HG03045 (cell line): ENCODE measurements at regions not wholly inside any gene's neighbourhood (a gene's known extent, or its start where the extent isn't known, plus 50 kb on each side); places are given as distances from the start of the nearest gene placed in this dataset.
A peak's percentile ranks its signal among the peaks of the same experiment; 100 is the strongest.

ENCODE experiments used
- ATAC-seq: cut with Tn5 transposase; IDR thresholded peaks from one replicate; pipeline ENCODE4 v1.9.1; 2021; ENCODE audit warnings: mild to moderate bottlenecking, moderate library complexity; ENCODE audit not compliant: unreplicated experiment

DNA sequence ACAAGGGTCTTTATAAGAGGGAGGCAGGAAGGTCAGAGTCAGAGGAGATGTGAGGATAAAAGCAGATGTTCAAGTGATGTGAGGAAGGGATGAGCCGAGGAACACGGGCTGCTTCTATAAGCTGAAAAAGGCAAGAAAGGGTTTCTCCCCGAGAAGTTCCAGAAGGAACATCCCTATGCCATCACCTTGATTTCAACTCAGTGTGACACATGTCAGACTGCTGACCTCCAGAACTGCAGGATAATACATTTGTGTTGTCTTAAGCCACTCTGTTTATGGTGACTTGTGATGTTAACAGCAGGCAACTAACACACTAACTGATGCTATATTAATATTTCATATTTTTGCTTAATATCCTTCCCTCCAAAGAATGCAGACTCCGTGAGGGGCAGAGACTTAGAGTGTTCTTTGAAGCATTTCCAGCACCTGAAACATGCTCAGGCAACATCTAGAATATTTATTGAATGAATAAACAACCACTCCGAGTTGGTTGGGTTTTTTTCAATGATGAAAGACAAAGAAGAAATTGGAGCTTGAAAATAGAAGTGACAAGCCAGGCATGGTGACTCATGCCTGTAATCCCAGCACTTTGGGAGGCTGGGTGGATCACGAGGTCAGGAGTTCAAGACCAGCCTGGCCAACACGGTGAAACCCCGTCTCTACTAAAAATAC lies 77.6 kb upstream of the ADRA1B start:
- ATAC-seq, result no peak

DNA sequence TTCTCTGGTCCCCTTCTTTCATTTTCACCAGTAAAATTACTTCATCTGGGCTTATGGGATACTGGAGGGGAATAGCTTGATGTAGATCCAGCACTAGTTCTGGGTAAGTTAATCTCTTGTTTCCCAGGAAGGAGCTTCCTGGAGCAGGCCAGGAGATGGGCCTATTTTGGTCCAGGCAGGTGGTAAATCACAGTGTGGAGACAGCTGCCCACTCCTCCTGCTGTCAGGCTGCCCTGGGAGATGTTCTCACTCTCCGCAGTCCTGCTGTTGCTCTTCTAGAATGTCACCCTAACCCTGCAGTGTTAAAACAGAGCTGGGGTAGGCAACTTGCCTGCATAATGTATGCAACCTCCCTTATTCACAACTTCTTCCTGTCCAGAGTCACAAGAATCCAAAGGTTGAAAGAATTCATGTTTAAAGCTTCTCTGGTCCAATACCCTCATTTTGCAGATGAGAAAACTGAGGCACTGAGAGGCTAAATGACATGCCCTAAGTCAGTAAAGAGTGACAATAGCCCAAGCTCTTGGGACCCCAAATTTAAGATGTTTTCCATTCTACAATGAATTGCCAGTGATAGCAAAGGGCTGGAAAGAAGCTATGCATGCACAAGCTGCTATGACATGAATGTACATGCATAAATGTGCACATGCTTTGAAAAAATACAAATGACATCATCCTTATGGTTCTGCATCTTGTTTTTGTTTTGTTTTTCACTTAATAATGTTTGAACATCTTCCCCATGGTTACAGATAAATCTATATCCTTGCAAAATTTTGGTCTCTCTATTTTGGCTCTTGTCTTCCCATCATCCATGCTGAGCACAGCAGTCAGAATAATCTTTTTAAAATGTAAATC lies 71.8 kb upstream of the ADRA1B start:
- ATAC-seq, result no peak

DNA sequence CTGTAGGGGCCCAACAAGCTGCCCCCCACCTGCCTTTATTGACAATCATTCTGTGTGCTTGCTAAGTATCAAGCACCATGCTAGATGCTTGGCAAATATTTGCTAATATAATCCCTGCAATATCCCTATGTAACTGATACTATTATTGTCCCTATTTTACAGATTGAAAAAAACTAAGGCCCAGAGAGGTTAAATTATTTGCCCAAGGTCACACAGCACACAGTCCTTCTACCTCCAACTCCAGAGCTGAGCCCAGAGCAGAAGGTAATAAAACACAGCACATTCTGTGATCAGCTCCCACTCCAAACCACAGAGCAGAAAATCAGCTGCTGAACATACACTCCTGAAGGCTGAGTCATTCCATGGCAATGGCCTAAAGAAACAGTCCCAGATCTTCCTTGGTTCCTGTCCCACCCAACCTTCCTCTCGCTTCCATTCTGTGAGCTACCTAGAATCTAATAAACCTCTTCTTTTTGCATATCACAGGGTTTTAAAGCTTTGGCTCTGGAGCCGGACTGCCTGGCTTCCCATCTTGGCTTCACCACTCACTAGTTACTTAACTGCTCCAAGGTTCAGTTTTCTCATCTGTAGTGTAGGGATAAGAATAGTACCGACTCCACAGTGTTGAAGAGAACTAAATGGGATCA lies 66.7 kb upstream of the ADRA1B start:
- no peak for ATAC-seq

DNA sequence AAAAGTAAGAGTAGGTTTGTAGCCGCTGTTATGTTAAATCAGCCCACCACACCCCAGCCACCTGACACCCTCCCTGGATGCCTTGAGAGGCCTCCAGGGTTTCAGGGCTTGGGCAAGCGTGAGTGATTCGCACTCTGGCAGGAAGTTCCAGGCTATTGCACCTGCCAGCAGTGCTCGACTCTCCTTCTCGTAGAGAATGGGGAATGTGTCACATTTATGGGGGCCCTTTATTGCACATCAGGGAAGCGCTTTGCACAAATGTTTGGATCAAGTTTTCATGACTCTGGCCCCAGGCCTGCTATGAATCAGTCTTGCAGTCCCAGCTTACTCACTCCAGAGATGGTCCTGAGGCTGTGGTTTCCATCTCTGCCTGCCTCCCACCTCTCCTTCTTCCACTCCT lies 66.1 kb upstream of the ADRA1B start:
- ATAC-seq, result no peak

DNA sequence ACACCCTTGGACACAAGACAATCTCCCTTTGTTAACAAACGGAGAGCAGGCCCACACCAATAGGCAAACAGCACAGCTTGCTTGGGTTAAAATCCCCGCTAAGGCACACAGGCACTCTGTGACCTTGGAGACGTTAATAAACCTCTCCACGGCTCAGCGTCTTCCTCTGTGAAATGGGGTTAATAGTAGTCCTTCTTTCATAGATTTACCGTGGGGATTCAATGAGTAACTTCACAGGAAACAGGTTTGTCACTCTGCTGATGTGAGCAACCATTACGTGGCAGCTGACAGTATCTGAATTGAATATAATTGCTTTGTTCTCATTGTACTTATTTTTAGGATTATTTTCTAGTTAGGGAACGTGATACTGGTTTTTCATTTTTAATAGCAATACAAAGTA lies 65.2 kb upstream of the ADRA1B start:
- no peak for ATAC-seq

DNA sequence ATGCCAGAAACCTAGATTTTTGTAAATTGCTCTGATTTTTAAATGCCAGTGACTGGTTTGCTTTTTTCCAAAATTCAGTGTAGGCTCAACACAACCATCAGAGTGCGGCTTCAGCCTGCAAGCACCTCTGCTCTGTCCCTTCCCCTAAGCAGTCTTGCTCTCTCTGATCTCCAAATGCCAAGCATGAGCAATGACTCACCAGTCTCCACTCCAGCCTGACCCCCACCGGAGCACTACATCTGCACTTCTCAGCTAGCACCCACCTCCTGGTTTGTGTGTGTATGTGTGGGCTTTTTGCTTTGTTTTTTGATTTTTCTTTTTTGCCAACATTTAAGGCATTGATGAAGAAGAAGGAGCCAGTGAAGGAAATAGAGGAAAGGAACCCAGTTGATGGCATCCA lies 61.4 kb upstream of the ADRA1B start:
- no peak for ATAC-seq

DNA sequence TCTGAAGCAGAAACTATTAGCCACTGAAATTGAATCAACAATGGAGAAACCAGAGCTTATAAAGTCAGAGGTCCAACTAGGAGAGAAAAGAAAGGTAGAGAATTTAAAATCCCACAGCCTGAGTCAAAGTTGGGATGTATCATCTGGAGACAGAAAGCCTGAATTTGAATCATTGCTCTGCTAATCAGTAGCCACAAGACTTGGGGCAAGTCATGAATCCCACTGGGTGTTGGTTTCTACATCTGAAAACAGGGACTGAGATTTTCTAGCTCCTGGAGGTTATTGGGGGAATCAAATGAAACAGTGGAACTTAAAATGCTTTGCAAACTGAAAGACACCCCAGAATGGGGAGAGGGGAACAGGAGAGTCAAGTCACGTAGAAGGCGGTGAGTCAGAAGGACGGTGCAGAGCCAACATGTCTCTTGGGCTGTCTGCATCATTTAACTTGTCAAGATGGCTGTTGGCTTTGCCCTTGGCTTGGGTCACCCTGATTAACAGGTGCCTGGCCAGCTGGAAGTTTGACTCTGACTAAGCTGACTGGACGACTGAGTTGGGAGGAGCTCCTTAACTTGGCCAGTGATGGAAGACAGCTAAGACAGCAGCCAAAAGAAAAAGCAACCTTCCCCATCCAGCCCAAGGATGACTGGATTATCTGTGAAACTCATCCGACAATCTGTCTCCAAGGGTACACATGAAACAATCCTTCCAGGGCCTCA lies 60.6 kb upstream of the ADRA1B start:
- no peak for ATAC-seq

DNA sequence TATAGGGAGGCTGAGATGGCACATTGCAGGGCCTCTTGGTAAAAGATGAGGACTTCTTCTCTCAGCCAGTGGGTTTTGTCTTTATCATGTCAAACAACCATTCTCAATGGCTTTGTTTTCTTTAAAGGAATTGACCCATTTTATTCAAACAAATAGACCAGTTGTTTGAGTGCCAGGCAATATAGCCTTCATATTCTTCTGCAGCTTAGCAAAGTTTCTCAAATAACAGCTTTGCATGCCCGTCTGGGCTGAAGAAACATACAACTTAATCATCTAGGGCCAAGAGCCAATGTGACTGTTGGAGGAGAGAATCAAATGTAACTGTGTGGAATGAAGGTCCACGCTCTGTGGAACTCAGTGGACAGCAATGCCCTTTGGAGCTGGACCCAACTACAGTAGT lies 57.4 kb upstream of the ADRA1B start:
- ATAC-seq, result no peak

DNA sequence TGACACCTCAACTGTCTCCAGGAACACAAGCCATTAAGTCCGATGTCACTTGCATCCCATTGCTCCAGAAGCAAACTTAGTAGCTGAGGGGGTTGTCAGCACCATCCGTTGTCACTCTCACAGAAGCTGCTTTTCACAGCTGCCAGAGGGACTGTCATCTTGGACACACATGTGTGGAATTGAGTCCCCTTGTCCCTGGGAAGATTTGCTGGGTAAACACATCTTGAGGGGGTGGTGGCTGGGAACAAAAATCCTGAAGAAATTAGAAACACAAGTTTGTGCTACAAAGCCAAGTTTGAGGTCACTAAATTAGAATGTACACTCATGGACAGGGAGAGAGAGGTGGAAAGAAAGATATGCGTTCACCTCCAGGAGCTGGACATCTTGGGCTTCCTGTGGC lies 55.2 kb upstream of the ADRA1B start:
- no peak for ATAC-seq

DNA sequence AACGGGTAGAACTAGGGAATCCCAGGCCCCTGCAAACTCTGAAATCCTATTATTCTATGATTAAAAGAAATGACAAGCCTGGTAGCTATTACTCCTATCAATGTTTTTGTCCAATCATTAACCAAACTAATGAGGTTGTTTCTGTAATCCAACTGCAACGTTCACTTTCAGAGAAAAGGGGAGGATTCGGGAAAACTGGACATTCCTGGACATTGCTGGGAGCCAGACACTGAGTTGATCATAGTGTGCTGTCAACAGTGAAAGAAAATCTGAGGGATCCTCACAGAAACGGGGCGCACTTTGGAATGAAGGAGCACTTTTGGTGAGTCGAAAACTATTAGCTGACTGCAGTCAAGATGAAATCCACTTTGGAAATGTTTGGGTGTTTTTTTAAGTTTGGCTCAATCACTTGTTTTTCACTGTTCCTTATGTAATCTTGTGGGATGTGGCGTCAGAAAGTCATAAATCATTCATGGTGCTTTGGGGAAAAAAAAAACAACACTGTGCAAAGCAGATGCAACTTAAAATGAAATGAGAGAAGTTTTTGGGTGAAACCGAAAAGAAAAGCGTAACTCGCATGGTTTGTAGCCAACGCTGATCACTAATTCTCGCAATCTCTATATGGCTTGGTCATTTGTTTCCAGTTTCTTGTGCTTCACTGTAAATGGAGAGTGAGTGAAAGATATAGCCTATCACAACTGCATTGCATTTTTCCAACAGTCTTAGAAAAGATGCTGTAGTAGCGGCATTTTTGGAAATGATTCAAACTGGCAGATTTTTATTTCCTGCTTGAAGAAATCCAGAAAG lies 51.2 kb upstream of the ADRA1B start:
- peak; percentile 70 for ATAC-seq

DNA sequence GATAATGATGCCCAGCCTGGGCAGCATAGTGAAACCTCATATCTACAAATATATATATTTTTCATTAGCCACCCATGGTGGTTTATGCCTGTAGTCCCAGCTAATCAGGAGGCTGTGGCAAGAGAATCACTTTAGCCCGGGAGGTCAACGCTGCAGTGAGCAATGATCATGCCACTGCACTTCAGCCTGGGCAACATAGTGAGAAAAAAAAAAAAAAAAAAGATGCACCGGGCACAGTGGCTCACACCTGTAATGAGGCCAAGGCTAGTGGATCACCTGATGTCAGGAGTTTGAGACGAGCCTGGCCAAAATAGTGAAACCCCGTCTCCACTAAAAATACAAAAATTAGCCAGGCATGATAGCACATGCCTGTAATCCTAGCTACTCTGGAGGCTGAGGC lies 50.2 kb upstream of the ADRA1B start:
- no peak for ATAC-seq
